Stimulated activated CD4-positive, alpha-beta T cell treated with anti-CD3 and anti-CD28 coated beads, Interleukin-12 subunit alpha, Interleukin-12 subunit beta, amount 100 ng/mL, for 4 hours (primary cell): ENCODE measurements at regions not wholly inside any gene's neighbourhood (a gene's known extent, or its start where the extent isn't known, plus 50 kb on each side); places are given as distances from the start of the nearest gene placed in this dataset.

Experiments used
- DNase-seq: peaks from one replicate; pipeline ENCODE4 v3.0.0-alpha.2; 2020

- no peak for DNase-seq
Observed at GRCh38 chr20:22866812-22867341, 168.2 kb upstream of the SSTR4 start.

- no peak for DNase-seq
Observed at GRCh38 chr20:22878166-22878565, 156.9 kb upstream of the SSTR4 start.

GRCh38 chr20:22880277-22880676, 154.8 kb upstream of the SSTR4 start:
- DNase-seq = no peak

GRCh38 chr20:22887796-22888195, 147.3 kb upstream of the SSTR4 start:
- no peak for DNase-seq

- no peak for DNase-seq
Observed at GRCh38 chr20:22890594-22891300, 144.4 kb upstream of the SSTR4 start.

GRCh38 chr20:22901164-22901563, 133.9 kb upstream of the SSTR4 start:
- DNase-seq = no peak

GRCh38 chr20:22901921-22902320, 133.2 kb upstream of the SSTR4 start:
- DNase-seq = no peak

GRCh38 chr20:22904386-22904785, 130.7 kb upstream of the SSTR4 start:
- DNase-seq = no peak

GRCh38 chr20:22904905-22905304, 130.2 kb upstream of the SSTR4 start:
- no peak for DNase-seq

GRCh38 chr20:22905658-22906057, 129.5 kb upstream of the SSTR4 start:
- DNase-seq = no peak

- no peak for DNase-seq
Observed at GRCh38 chr20:22908437-22908836, 126.7 kb upstream of the SSTR4 start.

GRCh38 chr20:22908944-22909343, 126.2 kb upstream of the SSTR4 start:
- no peak for DNase-seq

GRCh38 chr20:22909436-22909835, 125.7 kb upstream of the SSTR4 start:
- no peak for DNase-seq

- DNase-seq = no peak
Observed at GRCh38 chr20:22910287-22910852, 124.7 kb upstream of the SSTR4 start.

GRCh38 chr20:22914291-22914690, 120.8 kb upstream of the SSTR4 start:
- DNase-seq = no peak

- no peak for DNase-seq
Observed at GRCh38 chr20:22915512-22915911, 119.6 kb upstream of the SSTR4 start.

- no peak for DNase-seq
Observed at GRCh38 chr20:22916021-22916842, 118.9 kb upstream of the SSTR4 start.

- DNase-seq = no peak
Observed at GRCh38 chr20:22918286-22918983, 116.7 kb upstream of the SSTR4 start.

- DNase-seq = no peak
Observed at GRCh38 chr20:22920898-22921297, 114.2 kb upstream of the SSTR4 start.

GRCh38 chr20:22921595-22922421, 113.3 kb upstream of the SSTR4 start:
- DNase-seq = no peak

GRCh38 chr20:22922987-22923386, 112.1 kb upstream of the SSTR4 start:
- DNase-seq = no peak

GRCh38 chr20:22924046-22924737, 110.9 kb upstream of the SSTR4 start:
- no peak for DNase-seq
